Kidney (tissue), 13 donors: ENCODE measurements at regions not wholly inside any gene's neighbourhood (a gene's known extent, or its start where the extent isn't known, plus 50 kb on each side); places are given as distances from the start of the nearest gene placed in this dataset.
A peak's percentile ranks its signal among the peaks of the same experiment; 100 is the strongest.

Experiments
- DNase-seq, 5 donors: peaks; one replicate each; pipeline ENCODE4 v3.0.0-alpha.2; 2013 to 2020
- FAIRE-seq: peaks from 2 replicates; lab custom pipeline; 2012; peaks lifted over from hg19 to GRCh38; lab: Jason Lieb, UNC
- H3K27ac ChIP-seq, 2 donors: one replicate each; pipeline ENCODE4 v1.7.0; 2013; ENCODE audit warnings: low read depth in 2 of 2, low read length in 2 of 2, inconsistent platforms in 1 of 2
- H3K27me3 ChIP-seq: one replicate; pipeline ENCODE4 v1.7.1; 2013; ENCODE audit warnings: low read length, inconsistent platforms; ENCODE audit not compliant: control insufficient read depth, insufficient read depth
- H3K36me3 ChIP-seq, 3 donors: one replicate each; pipeline versions ENCODE4 v1.7.0 to v1.7.1; 2013; ENCODE audit warnings: low read length in 3 of 3, control low read depth in 1 of 3, inconsistent platforms in 1 of 3; ENCODE audit not compliant: insufficient read depth in 3 of 3, control insufficient read depth in 2 of 3
- H3K4me1 ChIP-seq, 3 donors: one replicate each; pipeline versions ENCODE4 v1.7.0 to v1.7.1; 2013; ENCODE audit warnings: low read length in 3 of 3, inconsistent platforms in 1 of 3, low read depth in 1 of 3; ENCODE audit not compliant: control insufficient read depth in 2 of 3, insufficient read depth in 2 of 3
- H3K4me3 ChIP-seq, 3 donors: one replicate each; pipeline versions ENCODE4 v1.7.0 to v1.8.1; 2013; ENCODE audit warnings: low read length in 3 of 3, control low read depth in 1 of 3, inconsistent platforms in 1 of 3
- H3K9ac ChIP-seq, 3 donors: one replicate each; pipeline versions ENCODE4 v1.7.0 to v1.7.1; 2013; ENCODE audit warnings: low read length in 3 of 3, control low read depth in 1 of 3, inconsistent platforms in 1 of 3
- H3K9me3 ChIP-seq, 3 donors: one replicate each; pipeline versions ENCODE4 v1.7.0 to v1.7.1; 2013; ENCODE audit warnings: low read length in 3 of 3, control low read depth in 1 of 3, inconsistent platforms in 1 of 3; ENCODE audit not compliant: control insufficient read depth in 2 of 3, insufficient read depth in 1 of 3
- CTCF ChIP-seq: IDR thresholded peaks from 3 replicates; pipeline ENCODE4 v1.5.1; 2012; ENCODE audit warnings: mild to moderate bottlenecking, moderate library complexity, borderline replicate concordance; ENCODE audit not compliant: insufficient read depth; ENCODE audit errors: extremely low read depth
- intact Hi-C: fragments of 100-400 bp; cut with DNase I; formaldehyde crosslinking; loops from one replicate; pipeline ENCODE4 v1.11.1; 2022
- donor health status: control.
- donor health status: control.
- donor health status: control.
- donor health status: control.
- donor health status: control.
- donor health status: DM: yes; HTN: yes; CAD: no.
- donor health status: Normal renal cell carcinoma (clear cell type).

DNA sequence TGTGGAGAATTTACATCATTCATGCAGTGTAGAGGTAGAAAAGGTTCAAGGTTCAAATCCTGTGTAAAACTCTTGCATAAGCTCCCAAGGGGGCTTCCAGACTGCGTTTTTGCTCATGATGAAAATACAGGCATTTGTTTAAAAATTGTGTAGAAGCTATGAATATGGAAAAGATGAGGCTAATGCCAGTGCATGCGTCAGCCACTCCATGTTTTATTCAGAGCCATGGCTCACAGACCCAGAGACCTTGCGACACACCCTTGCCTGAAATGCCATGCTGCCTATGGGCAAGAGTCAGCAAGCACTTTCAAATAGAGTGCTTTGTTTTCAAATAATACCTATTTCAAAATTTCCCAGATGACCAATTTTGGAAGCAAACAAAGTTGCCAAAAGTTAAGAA lies 262.3 kb downstream of the TRIB2 start:
- H3K4me3 ChIP-seq: no peak overlapping the region
- intact Hi-C loops: no loop called here
- FAIRE-seq (no peak), DNase-seq (no peak)
- no peaks in the 10 kb centered on the region for H3K27me3 ChIP-seq
- no peak overlapping the region for H3K9ac ChIP-seq
- no peak for TF ChIP-seq CTCF
- no peaks in the 10 kb centered on the region for H3K9me3 ChIP-seq
- H3K27ac ChIP-seq: no peak overlapping the region
- no peaks in the 10 kb centered on the region for H3K36me3 ChIP-seq
- peaks cover 0 to 2% (median 0%) of the 10 kb centered on the region in 3 donors for H3K4me1 ChIP-seq

- H3K9ac ChIP-seq: no peak overlapping the region
- H3K4me3 ChIP-seq: no peak overlapping the region
- DNase-seq (peak in 2 of 5 donors; percentile 32 to 43), FAIRE-seq (no peak)
- TF ChIP-seq CTCF: no peak
- H3K9me3 ChIP-seq: no peaks in the 10 kb centered on the region
- no peaks in the 10 kb centered on the region for H3K36me3 ChIP-seq
- peaks cover 0 to 2% (median 0%) of the 10 kb centered on the region in 3 donors for H3K4me1 ChIP-seq
- no peaks in the 10 kb centered on the region for H3K27me3 ChIP-seq
- H3K27ac ChIP-seq: no peak overlapping the region
- intact Hi-C loops: no loop called here
Measured at GRCh38 chr2:12980817-12981216, 264.1 kb downstream of the TRIB2 start.

- no peaks in the 10 kb centered on the region for H3K36me3 ChIP-seq
- H3K9ac ChIP-seq: no peak overlapping the region
- FAIRE-seq: no peak
- H3K27ac ChIP-seq: no peak overlapping the region
- TF ChIP-seq CTCF: no peak
- no peak overlapping the region for H3K4me3 ChIP-seq
- no peaks in the 10 kb centered on the region for H3K9me3 ChIP-seq
- peaks cover 0 to 2% (median 0%) of the 10 kb centered on the region in 3 donors for H3K4me1 ChIP-seq
- intact Hi-C loops: no loop called here
- DNase-seq: peak in 1 of 5 donors; percentile 51
- no peaks in the 10 kb centered on the region for H3K27me3 ChIP-seq
Measured at GRCh38 chr2:12982149-12982584, 265.4 kb downstream of the TRIB2 start.

DNA sequence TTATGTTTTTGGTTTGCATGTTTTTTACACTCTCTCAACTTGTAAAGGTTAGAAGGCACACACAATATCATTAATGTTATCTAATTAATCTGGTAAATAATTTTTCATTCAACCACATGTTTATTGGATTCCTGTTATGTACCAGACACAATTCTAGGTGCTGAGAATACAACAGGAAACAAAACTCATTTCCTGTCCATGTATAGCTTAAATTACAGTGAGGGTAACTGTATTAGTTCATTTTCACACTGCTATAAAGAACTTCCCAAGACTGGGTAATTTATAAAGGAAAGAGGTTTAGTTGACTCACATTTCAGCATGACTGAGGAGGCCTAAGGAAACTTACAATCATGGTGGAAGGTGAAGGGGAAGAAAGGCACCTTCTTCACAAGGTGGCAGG lies 270.5 kb downstream of the TRIB2 start:
- FAIRE-seq (no peak), DNase-seq (no peak)
- no peak overlapping the region for H3K9ac ChIP-seq
- H3K4me3 ChIP-seq: no peak overlapping the region
- intact Hi-C loops: no loop called here
- TF ChIP-seq CTCF: no peak
- peaks cover 0 to 7% (median 0%) of the 10 kb centered on the region in 3 donors for H3K9me3 ChIP-seq
- peaks cover 0 to under 1% (median 0%) of the 10 kb centered on the region in 3 donors for H3K4me1 ChIP-seq
- H3K27ac ChIP-seq: no peak overlapping the region
- no peaks in the 10 kb centered on the region for H3K27me3 ChIP-seq
- no peaks in the 10 kb centered on the region for H3K36me3 ChIP-seq
